Suppressor macrophage treated with lipopolysaccharide for 4 hours (primary cell): ENCODE measurements at regions not wholly inside any gene's neighbourhood (a gene's known extent, or its start where the extent isn't known, plus 50 kb on each side); places are given as distances from the start of the nearest gene placed in this dataset.

Experiments used
- DNase-seq: peaks from one replicate; pipeline ENCODE4 v3.0.0-alpha.2; 2020

GRCh38 chr11:27761356-27761755 lies 61.1 kb upstream of the BDNF start:
- DNase-seq, result no peak

GRCh38 chr11:27757953-27758352 lies 57.7 kb upstream of the BDNF start:
- DNase-seq, result no peak

- no peak for DNase-seq
Measured at GRCh38 chr11:27754035-27755017, 54.1 kb upstream of the BDNF start.
